DMS53 (cell line): ENCODE measurements at regions not wholly inside any gene's neighbourhood (a gene's known extent, or its start where the extent isn't known, plus 50 kb on each side); places are given as distances from the start of the nearest gene placed in this dataset.
"Not testable (repeated sequence)": the region's sequence is repeated elsewhere in the genome, so short reads cannot be mapped to it uniquely, and the experiment has no call there.

Experiments
- DNase-seq: peaks from one replicate; lab custom pipeline; 2025; lab: John Stamatoyannopoulos, UW

DNA sequence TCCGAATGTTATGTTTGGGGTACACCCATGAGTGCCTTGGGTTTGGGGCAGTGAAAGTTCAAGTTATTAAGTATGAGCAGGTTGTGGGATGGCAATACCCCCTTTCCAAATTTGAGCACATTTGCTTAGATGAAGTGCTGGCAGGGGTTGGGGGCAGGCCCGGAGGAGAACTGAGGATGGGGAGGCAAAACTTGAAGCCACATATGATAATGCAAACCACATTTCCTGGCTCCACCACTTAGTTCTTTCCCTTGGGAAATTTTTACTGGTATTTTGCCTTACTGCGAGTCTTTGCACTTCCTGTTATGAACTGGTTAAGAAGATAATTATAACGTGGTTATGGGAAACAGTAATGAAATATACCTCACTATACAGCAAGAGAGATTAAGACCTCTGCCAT, 336.0 kb upstream of the ONECUT1 start:
- DNase-seq = no peak

DNA sequence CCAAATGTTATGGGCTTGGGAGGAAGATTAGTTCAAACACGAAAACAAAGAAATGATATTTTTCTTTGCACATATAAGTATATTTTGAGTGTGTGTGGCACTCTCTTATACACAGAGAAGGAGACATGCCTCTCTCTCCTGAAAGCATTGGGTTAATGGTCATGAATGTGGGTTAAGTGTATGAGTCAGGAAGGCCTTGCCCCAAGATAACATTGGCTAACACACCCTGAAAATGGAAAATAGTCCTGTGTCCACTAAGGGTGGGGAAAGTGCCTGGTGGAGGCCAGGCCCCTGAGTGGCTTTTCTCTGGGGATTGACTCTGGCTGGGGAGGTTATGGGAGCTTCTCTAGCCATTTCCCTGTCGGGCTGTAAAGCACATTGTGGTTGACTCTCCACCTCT, 332.7 kb upstream of the ONECUT1 start:
- no peak for DNase-seq

DNA sequence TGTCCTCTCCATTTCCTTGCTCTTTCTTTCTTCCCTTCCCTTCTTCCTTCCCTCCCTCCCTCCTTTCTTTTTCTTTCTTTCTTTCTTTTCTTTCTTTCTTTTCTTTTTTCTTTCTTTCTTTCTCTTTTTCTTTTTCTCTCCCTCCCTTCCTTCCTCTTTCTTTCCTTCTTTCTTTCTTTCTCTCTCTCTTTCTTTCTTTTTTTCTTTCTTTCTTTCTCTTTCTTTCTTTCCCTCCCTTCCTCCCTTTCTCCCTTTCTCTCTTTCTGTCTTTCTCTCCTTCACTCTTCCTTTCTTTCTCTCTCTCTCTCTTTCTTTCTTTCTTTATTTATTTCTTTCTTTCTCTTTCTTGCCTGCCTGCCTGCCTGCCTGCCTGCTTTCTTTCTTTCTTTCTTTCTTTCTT, 326.8 kb upstream of the ONECUT1 start:
- not testable (repeated sequence) for DNase-seq

DNA sequence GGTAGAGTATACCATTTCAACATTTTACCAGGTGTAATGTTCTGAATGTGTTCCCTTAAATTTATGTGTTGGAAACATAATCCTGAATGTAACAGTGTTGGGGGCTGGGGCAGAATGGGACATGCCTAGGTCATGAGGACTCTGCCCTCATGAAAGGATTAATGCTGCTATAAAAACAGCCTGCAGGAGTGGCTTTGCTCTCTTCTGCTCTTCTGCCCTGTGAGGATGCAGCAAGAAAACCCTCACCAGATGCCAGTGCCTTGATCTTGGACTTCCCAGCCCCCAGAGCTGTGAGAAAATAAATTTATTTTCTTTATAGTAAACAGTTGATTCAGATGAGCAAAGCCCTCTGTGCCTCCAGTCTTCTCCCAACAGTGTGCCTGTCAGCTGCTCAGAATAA, 326.0 kb upstream of the ONECUT1 start:
- DNase-seq = peak; percentile 37

DNA sequence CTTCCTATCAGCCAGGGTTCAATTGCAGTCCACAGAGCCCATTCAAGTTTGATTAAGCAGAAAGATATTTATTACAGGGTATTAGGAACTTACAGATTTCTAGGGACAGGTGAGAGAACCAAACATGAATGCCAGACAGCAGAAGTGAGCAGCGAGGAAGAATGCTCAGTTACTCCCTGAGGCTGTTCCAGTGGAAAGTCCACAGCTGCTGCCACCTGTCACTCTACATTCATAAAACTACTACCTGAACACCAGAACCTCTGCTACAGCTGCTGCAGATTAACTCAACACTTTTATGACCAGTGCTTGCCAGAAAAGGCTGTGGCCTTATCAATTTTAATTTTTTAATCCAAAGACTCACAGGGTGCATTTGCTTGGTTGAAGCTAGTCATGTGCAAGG, 325.4 kb upstream of the ONECUT1 start:
- peak; percentile 40 for DNase-seq

DNA sequence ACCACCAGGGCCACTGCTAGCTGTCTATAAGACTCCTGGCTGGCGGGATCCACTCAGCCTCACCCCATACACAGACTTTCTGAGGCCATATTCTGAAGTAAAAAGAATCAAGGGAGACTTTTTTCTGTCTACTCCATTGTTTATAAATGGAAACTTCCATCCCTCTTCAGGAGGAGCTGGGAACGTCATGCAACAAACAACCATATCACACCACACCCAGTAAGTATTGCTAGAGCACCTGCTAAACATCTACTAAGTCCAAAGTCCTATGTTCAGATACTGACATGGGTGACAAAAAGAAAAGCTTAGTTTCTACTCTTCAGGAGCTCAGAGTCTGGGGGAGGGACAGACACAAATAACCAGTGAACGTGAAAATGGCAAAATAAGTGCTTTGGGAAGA, 324.8 kb upstream of the ONECUT1 start:
- DNase-seq = peak; percentile 55

DNA sequence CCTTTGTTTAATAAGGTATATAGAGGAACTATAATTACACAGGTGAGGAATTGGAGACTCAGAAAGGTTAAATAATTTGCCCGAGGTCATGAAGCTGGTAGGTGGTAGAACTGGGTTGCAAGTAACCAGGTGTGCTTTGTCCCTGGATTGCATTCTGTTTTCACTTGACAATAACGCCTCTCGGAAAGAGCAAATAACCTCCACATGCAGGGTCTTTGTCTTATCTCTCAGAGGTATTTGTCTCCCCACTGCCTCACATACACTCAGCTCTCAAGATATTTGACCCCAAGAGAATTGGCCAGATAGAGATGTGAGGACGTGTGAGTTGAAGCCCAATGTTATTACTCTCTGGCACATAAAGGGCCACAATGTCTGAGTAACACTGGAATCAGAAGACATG, 320.9 kb upstream of the ONECUT1 start:
- no peak for DNase-seq

DNA sequence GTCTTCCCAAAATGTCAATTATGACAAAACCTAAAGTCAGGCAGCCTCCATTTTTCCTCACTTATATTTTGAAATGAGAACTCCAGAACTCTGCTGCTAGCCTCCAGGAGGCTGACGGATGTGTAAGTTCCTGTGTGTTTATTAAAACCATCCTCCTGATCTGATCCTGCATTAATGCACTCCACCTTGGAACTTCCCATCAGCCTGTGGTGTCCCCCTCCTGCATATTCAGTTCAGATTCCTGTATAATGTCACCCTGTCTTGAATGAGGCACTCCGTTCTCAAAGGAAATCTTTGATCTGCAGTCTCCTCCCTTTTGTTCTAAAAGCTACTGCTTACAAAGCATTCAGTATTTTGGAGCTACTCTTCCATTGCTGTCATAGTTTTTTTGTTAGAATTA, 318.2 kb upstream of the ONECUT1 start:
- DNase-seq = no peak

DNA sequence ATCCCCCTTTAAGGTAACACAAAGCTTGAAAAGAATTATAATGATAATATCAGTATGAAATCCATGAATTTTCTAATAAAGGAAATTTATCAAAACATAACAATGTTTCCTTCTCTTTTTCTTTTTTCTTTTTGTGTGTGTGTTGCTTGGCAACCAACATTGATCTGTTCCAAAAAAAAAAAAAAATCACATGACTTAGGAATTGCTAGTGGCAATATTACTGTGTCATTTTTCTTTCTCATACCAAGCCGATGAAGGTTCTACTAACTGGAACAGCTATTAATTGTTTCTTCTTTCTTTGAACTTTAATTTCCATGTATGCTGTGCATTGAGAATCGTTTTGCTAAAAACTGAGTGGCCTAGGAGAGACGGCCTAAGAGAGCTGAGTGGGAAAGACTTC, 317.7 kb upstream of the ONECUT1 start:
- DNase-seq = no peak

DNA sequence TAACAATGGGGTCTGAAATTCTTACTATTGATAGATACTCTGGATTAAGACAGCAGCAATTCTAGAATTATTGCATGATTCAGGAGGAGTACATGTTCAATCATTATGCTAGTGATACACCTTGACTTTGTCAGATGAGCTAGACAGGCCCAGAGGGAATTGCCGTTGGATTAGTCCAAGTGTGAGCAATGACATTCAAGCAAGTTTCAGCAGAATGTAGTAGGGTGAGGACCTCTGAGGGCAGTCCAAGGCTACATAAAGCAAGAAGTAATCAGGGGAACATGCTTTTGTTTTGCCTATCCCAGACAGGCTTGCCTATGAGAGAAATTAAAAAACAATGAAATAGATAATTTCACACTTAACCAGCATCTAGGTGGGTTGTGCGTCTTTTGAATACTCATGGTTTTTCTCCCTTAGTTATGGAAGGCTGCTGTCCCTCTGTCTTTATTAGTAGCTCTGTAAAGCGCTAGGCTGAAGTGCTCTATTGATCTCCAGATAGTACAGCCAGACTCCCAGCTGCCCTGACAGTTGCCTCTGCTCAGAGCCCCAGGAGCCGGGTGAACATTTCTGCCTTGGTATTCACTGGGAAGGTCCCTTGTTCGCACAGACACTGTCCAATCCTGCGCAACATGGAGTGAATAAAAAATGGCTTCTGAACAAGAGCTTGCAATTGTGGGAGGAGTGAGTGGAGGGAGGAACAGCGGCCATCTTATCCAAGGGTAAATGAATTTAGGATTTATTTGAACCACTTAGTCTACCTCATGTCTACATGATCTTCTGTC, 316.6 kb upstream of the ONECUT1 start:
- no peak for DNase-seq

DNA sequence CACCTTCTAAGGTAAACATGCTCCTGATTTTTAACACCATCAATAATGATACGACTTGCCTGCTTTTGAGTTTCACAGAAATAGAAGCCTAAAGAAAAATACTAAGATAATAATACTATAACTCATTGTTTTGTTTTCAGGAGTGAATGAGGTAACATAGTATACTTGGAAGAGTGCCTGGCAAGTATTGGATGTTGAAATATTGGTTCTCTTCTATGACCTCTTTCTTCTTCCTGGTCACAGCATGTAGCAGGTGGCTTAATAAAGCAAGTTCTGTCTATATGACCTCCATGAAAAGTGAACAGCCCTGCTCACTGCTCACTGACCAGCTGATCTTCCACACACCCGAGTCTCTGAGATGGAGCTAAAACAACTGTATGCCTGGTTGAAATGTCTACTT, 312.3 kb upstream of the ONECUT1 start:
- DNase-seq = no peak

DNA sequence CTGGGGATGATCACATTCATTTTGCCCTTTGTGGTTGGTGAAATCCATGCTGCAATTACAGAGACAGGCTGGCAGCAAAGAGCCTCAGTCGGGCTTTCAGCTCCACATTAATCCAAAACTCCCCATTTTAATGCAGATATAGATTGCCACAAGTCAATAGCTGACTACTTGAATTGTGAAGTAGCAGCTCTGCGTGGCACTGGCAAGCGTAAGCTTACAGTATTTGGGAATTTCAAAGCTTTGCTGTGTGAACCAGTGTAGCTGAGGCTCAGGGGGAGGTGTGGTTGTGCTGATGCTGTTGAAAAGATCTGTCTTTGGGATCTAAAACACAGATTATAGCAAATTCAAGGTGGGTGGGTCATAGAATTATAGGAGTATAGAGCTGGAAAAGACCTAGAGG, 290.3 kb upstream of the ONECUT1 start:
- no peak for DNase-seq

DNA sequence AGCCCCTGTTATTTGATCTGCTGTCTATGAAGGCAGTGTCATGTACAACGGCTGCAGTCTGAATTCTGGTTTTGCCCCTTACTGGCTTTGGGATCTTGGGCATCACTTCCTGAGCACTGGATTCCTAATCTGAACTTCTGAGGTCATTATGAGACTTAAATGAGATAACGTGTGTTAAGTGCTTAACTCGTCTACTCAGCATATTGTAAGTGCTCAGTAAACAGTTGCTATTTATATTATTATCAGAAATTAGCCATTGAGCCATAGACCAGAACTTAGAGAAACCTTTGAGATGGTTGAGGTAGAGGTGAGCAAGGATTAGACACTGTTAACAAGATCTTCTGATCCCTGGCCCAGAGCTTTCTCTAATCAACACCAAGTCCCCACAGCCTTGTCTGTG, 284.1 kb upstream of the ONECUT1 start:
- DNase-seq = no peak

DNA sequence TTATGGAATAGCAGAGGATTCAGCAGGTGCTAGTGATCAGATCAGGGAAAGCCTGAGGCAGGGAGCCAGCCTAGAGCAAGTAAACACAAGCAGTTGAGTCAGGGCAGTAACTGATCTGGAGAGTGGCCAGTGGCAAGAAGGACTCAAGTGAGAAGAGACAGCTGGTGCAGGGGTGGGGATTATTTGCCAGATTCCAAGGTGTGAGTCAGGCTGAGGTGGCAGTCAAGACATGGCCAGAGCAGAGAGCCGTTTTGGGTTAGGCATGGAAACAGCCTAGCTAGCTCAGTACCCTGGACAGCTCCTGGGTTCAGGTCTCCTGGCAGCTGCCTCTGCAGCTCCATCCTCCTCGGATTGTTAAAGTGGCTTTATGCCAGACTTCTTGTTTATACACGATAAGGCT, 281.9 kb upstream of the ONECUT1 start:
- peak; percentile 80 for DNase-seq

DNA sequence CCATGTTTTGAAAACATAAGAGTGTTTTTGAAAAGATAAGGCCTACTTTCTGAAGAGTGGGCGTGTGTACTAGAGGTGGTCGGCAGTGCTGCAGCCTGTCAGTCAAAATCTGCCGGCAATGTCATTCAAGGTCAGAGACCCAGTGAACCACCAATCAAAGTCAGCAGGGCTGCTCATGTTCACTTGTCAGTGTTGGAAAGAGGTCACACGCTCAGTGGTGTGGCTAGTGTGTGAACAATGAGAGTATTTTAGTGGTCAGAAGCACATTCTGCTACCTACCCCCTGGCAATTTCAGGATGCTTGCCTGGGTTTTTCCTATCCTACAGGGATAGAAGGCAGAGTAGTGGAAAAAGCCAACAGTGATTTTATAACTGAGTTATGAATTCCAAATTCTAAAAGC, 278.5 kb upstream of the ONECUT1 start:
- DNase-seq = no peak

DNA sequence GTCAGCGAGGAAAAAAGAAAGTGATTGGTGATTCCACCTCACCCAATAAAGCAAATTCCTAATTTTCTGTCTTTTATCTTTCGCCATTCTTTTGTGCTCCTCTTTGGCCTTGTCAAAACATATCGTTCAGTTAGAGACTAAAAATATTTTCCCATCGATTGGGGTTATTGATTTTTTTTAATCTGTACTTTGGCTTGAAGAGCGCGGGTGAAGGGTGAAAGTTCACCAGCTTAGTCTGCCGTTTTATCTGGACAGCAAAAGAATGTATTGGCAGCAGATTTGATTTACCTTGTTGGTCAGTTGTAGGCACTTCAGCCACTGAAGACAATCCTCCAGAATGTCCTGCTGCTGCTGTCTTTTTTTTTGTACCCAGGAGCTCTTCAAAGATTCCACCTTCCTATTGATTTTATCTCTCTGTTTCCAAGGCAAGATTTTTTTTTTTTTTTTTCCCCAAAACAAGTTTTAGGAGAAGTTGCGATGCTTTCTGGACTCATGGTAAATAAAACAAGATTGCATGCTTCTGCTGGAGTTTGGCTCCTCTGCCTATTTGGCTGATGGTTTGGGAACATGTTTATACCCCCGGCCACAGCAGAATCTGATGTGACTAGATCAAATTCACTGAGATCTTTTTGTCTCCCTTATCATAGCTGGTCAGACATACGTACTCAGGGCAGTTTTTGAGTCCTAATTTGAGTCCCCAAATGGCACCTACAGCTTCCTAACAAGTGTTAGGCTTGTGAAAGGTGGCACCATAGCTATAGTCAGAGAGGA, 269.3 kb upstream of the ONECUT1 start:
- DNase-seq = no peak

DNA sequence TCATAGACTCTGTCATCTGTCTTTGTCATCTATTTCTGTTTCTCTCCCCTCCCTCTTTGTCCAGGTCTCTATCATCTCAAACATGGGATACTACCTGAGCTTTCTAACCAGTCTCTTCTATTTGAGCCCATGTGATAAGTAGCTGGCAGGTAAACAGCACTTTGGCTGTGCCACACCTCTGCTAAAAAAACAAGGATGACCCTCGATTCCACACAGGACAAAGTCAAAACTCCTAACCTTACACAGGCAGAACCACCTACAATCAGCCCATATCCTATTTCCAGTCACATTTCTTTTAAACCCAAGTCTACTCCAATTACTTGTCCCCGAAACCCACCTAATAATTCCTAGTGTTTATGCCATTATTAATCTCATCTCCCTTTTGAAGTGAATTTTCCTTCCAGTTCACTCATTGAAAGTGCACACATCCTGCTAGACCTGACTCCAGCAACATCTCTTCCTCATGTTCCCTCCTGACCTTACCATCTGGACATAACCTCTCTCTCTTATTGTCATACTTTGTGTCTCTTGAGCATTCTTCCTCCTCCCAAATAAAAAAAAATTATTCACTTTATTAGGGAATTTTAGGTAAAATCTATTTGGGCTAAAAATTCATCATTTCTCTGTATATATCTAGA, 256.1 kb upstream of the ONECUT1 start:
- DNase-seq = no peak

DNA sequence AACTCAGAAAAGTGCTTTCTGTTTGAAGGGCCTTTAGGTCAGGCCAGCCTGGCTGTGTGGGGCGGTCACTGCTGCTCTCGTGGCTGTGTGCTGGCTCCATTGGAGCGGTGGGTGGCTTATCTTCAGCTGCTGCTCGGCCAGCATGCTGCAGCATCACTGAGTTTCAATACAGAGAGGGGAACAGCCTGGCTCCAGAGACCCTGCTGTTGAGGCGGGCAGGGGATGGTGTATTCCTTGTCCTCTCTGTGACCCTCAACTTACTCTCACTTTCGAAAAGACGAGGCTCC, 248.5 kb upstream of the ONECUT1 start:
- DNase-seq = no peak

DNA sequence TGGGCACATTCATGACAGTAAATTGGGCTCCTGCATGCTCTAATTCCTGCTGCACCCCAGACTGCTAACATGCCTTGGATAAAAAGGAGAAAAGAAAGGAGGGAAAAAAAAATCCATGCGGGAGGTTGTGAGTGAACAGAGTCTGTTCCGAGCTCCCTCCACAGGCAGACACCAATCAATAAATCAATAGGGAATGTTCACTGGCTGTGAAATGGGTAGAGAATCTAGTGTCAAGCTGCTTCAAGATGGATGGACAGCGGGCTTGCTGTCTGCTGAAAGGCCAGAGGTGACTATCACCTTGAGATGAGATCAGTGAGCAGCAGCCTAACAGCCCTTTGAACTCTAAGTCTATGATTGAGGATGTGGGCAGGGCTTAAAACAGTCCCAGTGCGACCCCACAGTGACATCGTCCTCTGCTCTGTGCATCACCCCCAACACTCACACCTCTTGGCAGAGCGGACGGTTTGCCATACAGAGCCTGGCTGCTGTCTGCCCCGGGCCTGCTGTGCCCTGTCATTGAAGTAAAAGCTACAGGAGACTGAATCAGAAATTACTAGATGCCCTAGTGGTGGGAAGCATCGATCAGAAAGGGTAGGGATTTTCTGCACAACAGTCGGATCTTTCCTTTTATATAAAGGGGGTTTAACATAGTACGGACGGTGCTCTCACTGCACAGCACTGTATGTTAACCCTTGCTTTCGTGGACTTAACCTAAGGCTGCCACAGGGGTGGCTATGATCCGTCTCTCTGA, 247.9 kb upstream of the ONECUT1 start:
- DNase-seq = no peak

DNA sequence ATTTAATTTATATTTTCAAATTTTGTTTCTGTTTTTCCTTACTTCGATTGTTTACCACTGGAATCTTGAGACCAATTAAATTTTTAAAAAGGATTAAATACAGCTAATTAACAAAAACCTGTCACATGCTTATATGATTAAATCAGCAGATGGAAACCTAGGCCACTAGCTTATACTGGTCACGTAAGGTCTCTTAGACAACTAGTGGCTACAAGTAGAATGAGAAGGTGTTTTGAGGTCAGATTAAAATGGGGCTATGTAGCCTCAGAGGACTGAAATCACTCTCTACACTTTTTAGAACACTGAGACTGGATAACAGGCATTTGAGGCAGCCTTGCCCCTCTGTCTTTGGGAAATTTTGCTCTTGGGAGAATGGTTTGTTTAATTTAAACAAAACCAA, 246.5 kb upstream of the ONECUT1 start:
- DNase-seq = no peak

DNA sequence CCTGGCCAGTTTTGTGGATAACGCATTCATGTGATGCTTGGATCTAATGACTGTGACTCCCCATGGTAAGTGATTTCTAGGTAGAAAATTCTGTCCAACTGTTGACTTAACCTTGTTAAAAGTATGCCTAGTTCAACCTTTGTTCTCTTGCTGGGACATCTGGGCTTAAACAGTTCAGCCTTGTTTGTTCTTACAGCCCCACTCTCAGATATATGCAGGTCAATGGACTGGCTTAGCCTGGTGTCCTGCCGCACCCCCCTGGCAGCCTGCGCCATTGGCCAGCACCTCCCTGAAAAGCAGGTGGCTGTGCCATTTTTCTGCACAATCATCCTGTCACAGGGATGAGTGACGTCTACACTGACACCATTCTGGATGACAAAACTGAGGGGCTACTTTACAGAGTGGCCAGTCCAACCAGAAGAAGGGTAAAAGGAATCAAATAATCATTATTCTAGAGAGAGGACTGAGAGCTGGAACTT, 244.7 kb upstream of the ONECUT1 start:
- no peak for DNase-seq

DNA sequence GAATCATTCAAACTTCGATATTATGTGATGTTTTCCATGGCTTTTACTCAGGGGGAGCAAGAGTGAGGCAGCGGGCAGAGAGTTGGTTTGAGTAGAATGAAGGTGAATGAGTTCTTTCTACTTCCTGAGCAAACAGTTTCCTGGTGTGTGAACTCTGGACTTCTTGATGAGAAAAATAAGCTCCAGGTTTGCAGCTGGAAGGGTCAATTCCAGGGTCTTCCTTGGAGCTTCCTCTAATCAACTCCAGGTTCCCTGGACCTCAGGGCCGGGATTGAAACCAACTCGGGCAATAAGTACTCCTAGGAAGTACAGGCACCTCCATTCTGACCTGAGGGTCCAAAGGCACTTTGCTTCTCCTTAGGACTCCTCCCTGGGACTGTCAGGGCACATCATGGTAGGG, 243.6 kb upstream of the ONECUT1 start:
- no peak for DNase-seq

DNA sequence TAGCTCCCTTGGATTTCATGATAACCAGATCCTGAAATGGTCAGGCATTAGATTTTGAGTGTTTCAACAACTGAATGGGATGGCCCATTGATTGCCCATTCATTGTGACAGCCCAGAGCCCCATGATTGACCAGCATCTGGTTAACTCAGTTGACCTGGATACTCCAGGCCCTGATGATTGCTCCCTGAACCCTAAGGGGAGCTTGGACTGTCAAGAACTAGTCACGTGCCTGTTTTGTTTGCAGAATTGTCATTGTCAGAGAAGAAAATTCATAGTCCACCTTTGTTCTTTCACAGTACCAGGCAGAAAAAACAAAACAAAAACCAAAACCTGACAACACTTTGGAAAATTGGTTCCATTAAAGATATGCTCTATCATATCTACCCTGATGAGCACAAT, 241.3 kb upstream of the ONECUT1 start:
- DNase-seq = no peak
